Ishikawa (cell line): ENCODE measurements at regions not wholly inside any gene's neighbourhood (a gene's known extent, or its start where the extent isn't known, plus 50 kb on each side); places are given as distances from the start of the nearest gene placed in this dataset.

Experiments used
- CEBPB ChIP-seq: IDR thresholded peaks from 2 replicates; pipeline ENCODE4 v1.6.1; 2012
- CREB1 ChIP-seq: IDR thresholded peaks from 2 replicates; pipeline ENCODE4 v1.6.1; 2012; ENCODE audit warnings: low read depth
- EGR1 ChIP-seq: IDR thresholded peaks from 2 replicates; pipeline ENCODE4 v1.6.1; 2012
- EP300 ChIP-seq: IDR thresholded peaks from 2 replicates; pipeline ENCODE4 v1.6.1; 2012; ENCODE audit warnings: borderline replicate concordance
- FOXM1 ChIP-seq: IDR thresholded peaks from 2 replicates; pipeline ENCODE4 v1.6.1; 2012; ENCODE audit warnings: low read depth, borderline replicate concordance
- NFIC ChIP-seq: IDR thresholded peaks from 2 replicates; pipeline ENCODE4 v1.6.1; 2012
- RAD21 ChIP-seq: IDR thresholded peaks from 2 replicates; pipeline ENCODE4 v1.6.1; 2012; ENCODE audit warnings: low read depth
- TAF1 ChIP-seq: IDR thresholded peaks from 2 replicates; pipeline ENCODE4 v1.6.1; 2012; ENCODE audit warnings: low read depth, mild to moderate bottlenecking
- TCF12 ChIP-seq: IDR thresholded peaks from 2 replicates; pipeline ENCODE4 v1.6.1; 2012; ENCODE audit warnings: low read depth
- TEAD4 ChIP-seq: IDR thresholded peaks from 2 replicates; pipeline ENCODE4 v1.6.1; 2012
- YY1 ChIP-seq: IDR thresholded peaks from 2 replicates; pipeline ENCODE4 v1.6.1; 2012; ENCODE audit warnings: low read depth
- ZBTB7A ChIP-seq: IDR thresholded peaks from 2 replicates; pipeline ENCODE4 v1.6.1; 2012; ENCODE audit warnings: low read depth
- TF ChIP-seq, protein P1 (sequence below): IDR thresholded peaks from 2 replicates; pipeline ENCODE4 v1.6.1; 2012
- TF ChIP-seq, protein P2 (sequence below): IDR thresholded peaks from 2 replicates; pipeline ENCODE4 v1.6.1; 2012
- TF ChIP-seq, protein P3 (sequence below): IDR thresholded peaks from 2 replicates; pipeline ENCODE4 v1.6.1; 2012; ENCODE audit warnings: low read depth, mild to moderate bottlenecking

DNA sequence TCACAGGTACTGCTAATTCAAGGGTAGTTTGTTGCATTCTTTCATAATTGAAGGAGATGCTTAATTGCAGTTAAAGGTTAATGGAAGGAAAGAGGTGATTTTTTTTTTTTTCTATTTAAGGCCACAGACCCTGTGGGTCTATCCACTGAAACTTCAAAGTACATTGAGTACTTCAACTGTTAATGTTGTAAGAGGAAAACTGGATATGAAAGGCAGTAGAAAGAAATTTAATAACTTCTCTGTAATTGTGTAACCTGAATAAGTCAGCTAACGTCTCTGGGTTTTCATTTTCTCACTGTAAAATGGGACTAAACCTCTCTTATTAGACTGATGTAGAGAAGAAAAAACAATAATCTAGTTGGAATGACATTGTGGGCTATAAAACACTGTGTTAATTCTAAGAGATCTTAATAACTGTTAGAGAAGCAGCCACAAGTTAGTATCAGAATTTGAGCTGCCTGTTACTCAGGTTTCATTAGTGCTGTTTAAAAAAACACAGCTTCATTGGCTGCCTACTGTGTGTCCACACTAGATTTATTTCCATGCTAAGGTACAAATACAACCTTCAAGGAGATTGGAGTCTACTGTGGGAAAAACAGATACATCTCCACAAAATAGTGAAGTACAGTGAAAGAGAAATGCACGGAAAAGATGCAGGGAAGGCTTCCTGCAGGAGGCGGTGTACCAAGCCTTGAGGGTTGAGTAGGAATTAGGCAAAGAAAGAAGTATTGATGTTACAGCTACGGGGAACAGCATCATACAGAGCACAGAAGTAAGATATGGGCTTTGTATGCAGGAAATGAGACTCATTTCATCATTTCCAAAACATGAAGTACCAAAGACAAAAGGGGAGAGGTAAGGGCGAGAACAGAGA lies 483.6 kb downstream of the TAFA4 start:
- TF ChIP-seq CREB1: no peak
- TF ChIP-seq FOXM1: no peak
- TF ChIP-seq TAF1: no peak
- TF ChIP-seq ZBTB7A: no peak
- no peak for TF ChIP-seq CEBPB
- TF ChIP-seq EGR1: no peak
- no peak for TF ChIP-seq TEAD4
- TF ChIP-seq TCF12: no peak
- TF ChIP-seq, protein P1, sequence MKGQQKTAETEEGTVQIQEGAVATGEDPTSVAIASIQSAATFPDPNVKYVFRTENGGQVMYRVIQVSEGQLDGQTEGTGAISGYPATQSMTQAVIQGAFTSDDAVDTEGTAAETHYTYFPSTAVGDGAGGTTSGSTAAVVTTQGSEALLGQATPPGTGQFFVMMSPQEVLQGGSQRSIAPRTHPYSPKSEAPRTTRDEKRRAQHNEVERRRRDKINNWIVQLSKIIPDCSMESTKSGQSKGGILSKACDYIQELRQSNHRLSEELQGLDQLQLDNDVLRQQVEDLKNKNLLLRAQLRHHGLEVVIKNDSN: no peak
- TF ChIP-seq, protein P2, sequence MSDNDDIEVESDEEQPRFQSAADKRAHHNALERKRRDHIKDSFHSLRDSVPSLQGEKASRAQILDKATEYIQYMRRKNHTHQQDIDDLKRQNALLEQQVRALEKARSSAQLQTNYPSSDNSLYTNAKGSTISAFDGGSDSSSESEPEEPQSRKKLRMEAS: no peak
- no peak for TF ChIP-seq EP300
- TF ChIP-seq RAD21: no peak
- TF ChIP-seq, protein P3, sequence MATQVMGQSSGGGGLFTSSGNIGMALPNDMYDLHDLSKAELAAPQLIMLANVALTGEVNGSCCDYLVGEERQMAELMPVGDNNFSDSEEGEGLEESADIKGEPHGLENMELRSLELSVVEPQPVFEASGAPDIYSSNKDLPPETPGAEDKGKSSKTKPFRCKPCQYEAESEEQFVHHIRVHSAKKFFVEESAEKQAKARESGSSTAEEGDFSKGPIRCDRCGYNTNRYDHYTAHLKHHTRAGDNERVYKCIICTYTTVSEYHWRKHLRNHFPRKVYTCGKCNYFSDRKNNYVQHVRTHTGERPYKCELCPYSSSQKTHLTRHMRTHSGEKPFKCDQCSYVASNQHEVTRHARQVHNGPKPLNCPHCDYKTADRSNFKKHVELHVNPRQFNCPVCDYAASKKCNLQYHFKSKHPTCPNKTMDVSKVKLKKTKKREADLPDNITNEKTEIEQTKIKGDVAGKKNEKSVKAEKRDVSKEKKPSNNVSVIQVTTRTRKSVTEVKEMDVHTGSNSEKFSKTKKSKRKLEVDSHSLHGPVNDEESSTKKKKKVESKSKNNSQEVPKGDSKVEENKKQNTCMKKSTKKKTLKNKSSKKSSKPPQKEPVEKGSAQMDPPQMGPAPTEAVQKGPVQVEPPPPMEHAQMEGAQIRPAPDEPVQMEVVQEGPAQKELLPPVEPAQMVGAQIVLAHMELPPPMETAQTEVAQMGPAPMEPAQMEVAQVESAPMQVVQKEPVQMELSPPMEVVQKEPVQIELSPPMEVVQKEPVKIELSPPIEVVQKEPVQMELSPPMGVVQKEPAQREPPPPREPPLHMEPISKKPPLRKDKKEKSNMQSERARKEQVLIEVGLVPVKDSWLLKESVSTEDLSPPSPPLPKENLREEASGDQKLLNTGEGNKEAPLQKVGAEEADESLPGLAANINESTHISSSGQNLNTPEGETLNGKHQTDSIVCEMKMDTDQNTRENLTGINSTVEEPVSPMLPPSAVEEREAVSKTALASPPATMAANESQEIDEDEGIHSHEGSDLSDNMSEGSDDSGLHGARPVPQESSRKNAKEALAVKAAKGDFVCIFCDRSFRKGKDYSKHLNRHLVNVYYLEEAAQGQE: no peak
- TF ChIP-seq NFIC: no peak
- TF ChIP-seq YY1: no peak

DNA sequence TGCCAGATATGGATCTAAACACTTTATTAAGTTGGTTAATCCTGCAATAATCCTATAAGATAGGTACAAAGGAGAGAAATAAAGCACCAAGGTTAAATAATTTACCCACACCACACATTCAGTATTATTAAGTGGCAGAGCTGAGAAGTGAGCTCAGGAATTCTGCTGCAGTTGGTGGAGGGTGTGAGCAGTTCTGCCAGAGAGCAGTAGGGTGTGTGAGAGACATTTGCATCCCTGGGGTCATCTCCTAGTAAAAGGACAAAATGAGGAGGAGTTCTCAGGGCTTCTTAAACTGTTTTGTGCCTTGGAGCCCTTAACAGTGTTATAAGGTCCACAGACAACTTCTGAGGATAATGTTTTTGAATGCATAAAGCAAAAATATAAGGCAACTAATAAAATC lies 484.5 kb downstream of the TAFA4 start:
- TF ChIP-seq RAD21 (no peak), CREB1 (no peak), TEAD4 (no peak), TCF12 (no peak), EGR1 (no peak), NFIC (no peak), FOXM1 (no peak), YY1 (no peak), TAF1 (no peak), EP300 (no peak), CEBPB (no peak)
- TF ChIP-seq, protein P2: no peak
- TF ChIP-seq, protein P3: no peak

DNA sequence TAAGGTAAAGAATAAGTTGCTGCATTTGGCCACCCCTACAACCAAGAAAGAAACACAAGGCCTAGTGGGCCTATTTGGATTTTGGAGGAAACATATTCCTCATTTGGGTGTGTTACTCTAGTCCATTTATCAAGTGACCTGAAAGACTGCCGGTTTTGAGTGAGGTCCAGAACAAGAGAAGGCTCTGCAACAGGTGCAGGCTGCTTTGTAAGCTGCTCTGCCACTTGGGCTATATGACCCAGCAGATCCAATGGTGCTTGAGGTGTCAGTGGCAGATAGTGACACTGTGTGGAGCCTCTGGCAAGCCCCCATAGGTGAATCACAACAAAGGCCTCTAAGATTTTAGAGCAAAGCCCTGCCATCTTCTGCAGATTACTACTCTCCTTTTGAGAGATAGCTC lies 491.3 kb downstream of the TAFA4 start:
- TF ChIP-seq TCF12 (no peak), FOXM1 (no peak), TAF1 (no peak), CREB1 (no peak), RAD21 (no peak), NFIC (no peak), TEAD4 (no peak), YY1 (no peak), EP300 (no peak), EGR1 (no peak)
- TF ChIP-seq, protein P1: no peak
- TF ChIP-seq, protein P3: no peak
